Muscle layer of duodenum (tissue), 2 donors: ENCODE measurements at regions not wholly inside any gene's neighbourhood (a gene's known extent, or its start where the extent isn't known, plus 50 kb on each side); places are given as distances from the start of the nearest gene placed in this dataset.

Source experiments
- H3K27ac ChIP-seq: one replicate; pipeline ENCODE4 v1.7.0; 2013; ENCODE audit warnings: mild to moderate bottlenecking, low read length
- H3K27me3 ChIP-seq: one replicate; pipeline ENCODE4 v1.7.0; 2013; ENCODE audit warnings: low read depth, mild to moderate bottlenecking, control low read depth, low read length
- H3K36me3 ChIP-seq, 2 donors: one replicate each; pipeline ENCODE4 v1.7.0; 2013; ENCODE audit warnings: low read length in 2 of 2, control low read depth in 1 of 2, mild to moderate bottlenecking in 1 of 2; ENCODE audit not compliant: insufficient read depth in 2 of 2, control insufficient read depth in 1 of 2
- H3K4me1 ChIP-seq, 2 donors: one replicate each; pipeline ENCODE4 v1.7.0; 2013; ENCODE audit warnings: low read length in 2 of 2, mild to moderate bottlenecking in 2 of 2, control low read depth in 1 of 2, moderate library complexity in 1 of 2; ENCODE audit not compliant: insufficient read depth in 2 of 2, control insufficient read depth in 1 of 2
- H3K4me3 ChIP-seq, 2 donors: one replicate each; pipeline ENCODE4 v1.7.0; 2013; ENCODE audit warnings: low read length in 2 of 2, low read depth in 1 of 2, mild to moderate bottlenecking in 1 of 2
- H3K9me3 ChIP-seq, 2 donors: one replicate each; pipeline ENCODE4 v1.7.0; 2013; ENCODE audit warnings: low read length in 2 of 2, control low read depth in 1 of 2, mild to moderate bottlenecking in 1 of 2; ENCODE audit not compliant: control insufficient read depth in 1 of 2
- donor health status: healthy.

DNA sequence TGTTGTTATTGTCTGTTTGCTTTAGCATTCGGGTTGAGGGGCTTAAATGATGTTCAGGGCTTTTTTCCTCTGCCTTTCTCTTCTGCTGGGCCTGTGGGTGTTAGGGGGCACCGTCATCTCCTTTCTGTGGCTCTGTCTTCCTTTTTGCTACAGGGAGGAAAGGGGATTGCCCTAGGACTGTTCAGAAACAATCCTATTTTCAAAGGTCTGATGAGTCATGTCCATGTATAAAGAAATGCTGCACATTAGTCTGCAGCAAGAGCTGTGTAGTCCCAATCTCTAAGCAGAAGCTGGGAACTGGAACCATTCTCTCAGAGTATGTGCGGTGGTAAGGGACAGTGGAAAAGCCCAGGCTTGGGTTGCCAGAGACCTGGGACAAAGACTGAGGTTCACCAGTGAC is 462.3 kb downstream of the OMA1 start:
- Histone ChIP-seq H3K9me3 (no peaks in the 10 kb centered on the region), H3K27me3 (no peaks in the 10 kb centered on the region), H3K36me3 (no peaks in the 10 kb centered on the region), H3K4me3 (no peak overlapping the region), H3K27ac (no peak overlapping the region), H3K4me1 (no peaks in the 10 kb centered on the region)

DNA sequence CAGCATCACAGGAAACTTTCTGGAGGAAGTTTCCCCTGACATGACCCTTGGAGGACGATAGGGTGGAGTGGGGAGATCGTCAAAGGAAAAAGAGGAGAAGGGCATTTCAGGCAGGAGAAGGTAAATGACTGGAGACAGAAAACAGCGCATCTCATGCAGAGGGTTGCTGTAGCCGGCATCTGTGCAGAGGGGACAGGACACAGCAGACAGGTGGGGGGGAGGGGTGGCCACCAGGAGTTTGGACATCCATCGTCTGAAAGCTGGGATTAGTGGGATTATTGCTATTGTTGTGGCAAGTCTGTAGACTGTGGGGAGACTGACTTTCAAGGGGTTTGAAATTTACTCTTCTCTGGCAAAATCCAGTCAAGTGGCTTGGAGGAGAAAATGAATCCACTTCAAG is 463.9 kb downstream of the OMA1 start:
- Histone ChIP-seq H3K27ac (no peak overlapping the region), H3K4me1 (no peaks in the 10 kb centered on the region), H3K36me3 (no peaks in the 10 kb centered on the region), H3K27me3 (no peaks in the 10 kb centered on the region), H3K9me3 (no peaks in the 10 kb centered on the region), H3K4me3 (no peak overlapping the region)

DNA sequence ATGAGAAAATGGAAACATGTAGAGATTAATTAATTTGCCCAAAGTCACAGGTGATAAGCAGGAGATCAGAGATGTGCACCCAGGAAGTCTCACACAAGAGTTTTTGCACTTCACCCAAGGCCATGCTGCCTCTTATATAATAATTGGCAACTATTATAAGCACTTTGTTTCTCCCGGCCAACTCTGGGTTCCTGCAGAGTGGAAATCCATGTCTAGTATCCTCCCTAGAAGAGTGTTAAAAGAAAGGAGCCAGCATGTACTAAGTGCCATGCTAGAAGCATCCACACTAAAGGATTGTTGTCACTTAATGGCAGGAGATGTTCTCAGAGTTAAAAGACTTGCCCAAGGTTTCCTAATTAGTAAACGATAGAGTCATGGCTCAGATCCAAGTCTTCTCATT is 470.3 kb downstream of the OMA1 start:
- no peaks in the 10 kb centered on the region for H3K36me3 ChIP-seq
- no peak overlapping the region for H3K4me3 ChIP-seq
- H3K27ac ChIP-seq: no peak overlapping the region
- no peaks in the 10 kb centered on the region for H3K27me3 ChIP-seq
- H3K9me3 ChIP-seq: no peaks in the 10 kb centered on the region
- no peaks in the 10 kb centered on the region for H3K4me1 ChIP-seq

DNA sequence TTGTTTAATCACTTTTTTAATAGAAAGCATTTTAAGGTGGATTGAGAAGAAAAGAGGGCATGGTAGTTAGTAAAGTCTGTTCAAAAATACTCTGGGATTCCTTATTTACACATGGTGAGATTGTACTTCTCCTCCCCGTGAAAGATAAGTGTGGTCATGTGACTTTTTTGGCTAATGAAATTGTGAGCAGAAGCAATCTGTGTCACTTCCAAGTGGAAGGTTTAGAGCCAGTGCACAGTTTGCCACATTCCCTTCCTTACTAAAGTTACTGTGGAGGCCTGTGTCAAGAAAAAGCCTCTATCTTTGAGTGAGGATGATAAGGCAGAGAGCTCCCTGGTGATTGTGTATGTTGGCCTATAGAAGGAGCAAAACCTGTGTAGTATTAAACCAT is 471.3 kb downstream of the OMA1 start:
- Histone ChIP-seq H3K27me3 (no peaks in the 10 kb centered on the region), H3K4me1 (no peaks in the 10 kb centered on the region), H3K9me3 (no peaks in the 10 kb centered on the region), H3K4me3 (no peak overlapping the region), H3K27ac (no peak overlapping the region), H3K36me3 (no peaks in the 10 kb centered on the region)

DNA sequence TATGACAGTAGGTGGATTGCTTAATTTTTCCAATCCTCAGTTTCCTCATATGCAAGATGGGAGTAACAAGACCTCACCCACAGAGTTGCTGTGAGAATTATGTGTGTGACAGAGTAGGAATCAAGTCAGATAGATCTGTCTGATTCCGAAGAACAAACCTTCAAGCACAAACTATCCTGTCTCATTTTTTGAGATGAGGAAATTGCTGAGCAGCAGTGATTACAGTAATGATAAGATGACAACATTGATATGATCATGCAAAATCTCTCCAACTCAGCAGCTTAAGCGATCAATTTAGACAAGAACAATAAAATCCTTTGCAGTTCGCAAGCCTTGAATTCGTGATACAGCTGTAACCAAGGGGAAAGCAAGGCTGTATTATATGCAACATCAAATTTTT is 474.1 kb downstream of the OMA1 start:
- H3K4me1 ChIP-seq: no peaks in the 10 kb centered on the region
- H3K36me3 ChIP-seq: no peaks in the 10 kb centered on the region
- no peaks in the 10 kb centered on the region for H3K27me3 ChIP-seq

DNA sequence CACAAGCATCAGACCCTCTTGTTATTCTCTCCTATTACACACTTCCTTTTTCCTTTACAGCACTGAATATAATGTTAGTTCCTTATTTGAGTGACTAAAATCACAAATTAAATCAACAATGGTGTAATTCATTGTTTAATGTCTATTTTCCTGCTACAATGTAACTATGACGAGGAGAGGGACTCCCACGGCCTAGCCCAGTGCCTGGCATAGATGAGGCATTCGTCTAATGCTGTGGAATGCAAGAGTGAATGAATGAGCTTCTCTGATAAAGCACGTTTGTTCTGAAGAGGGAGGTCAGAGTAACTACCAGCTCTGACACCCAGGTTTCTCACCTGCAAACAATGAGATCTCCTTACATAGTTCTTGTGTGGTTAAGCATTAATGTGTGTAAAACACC is 479.4 kb downstream of the OMA1 start:
- no peaks in the 10 kb centered on the region for H3K36me3 ChIP-seq
- H3K9me3 ChIP-seq: no peaks in the 10 kb centered on the region
- no peaks in the 10 kb centered on the region for H3K4me1 ChIP-seq
- no peak overlapping the region for H3K4me3 ChIP-seq
- H3K27ac ChIP-seq: no peak overlapping the region
- H3K27me3 ChIP-seq: no peaks in the 10 kb centered on the region

More for the DNA sequence above, 474.1 kb downstream of the OMA1 start:
- Histone ChIP-seq H3K27ac (no peak overlapping the region), H3K4me3 (no peak overlapping the region), H3K9me3 (no peaks in the 10 kb centered on the region)

DNA sequence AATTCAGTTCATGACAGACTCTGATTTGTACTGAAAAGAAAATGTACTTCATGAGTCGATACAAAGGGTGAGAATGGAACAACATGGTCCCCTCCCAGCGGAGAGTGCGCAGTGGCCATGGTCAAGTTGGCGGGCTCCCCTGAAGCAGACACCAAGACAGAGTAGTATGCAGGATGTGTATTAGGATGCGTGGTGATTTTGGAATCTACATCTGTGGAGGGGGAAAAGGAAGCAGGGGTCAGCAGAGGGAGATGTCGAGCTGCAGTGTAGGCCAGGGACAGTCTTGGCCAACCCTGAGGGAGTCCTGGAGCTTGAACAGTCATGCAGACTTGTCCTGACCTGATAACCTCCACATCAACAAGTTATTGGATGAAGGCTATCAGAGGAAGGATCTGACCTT is 481.0 kb downstream of the OMA1 start:
- Histone ChIP-seq H3K4me3 (no peak overlapping the region), H3K4me1 (no peaks in the 10 kb centered on the region), H3K27ac (no peak overlapping the region), H3K9me3 (no peaks in the 10 kb centered on the region), H3K36me3 (no peaks in the 10 kb centered on the region), H3K27me3 (no peaks in the 10 kb centered on the region)

DNA sequence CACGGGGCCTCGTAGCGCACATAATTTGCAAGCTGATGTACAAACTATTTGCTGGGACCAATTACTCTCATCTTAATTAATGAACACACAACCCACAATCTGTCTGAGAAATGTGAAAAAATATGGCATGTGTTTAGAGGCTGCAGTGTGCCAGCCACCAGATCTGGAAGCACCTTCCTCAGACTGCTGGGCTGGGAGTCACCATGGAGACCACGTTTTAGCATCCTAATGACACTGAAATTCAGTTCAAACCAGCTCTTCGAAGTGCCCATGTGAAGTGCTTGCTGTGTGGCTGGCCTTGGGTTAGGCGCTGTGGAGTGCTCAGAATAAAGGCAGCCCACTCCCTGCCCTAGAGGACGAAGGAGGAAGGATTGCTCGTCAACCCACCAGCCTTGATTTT is 482.4 kb downstream of the OMA1 start:
- no peaks in the 10 kb centered on the region for H3K4me1 ChIP-seq
- no peaks in the 10 kb centered on the region for H3K27me3 ChIP-seq
- H3K9me3 ChIP-seq: no peaks in the 10 kb centered on the region
- no peak overlapping the region for H3K4me3 ChIP-seq
- H3K27ac ChIP-seq: no peak overlapping the region
- no peaks in the 10 kb centered on the region for H3K36me3 ChIP-seq

DNA sequence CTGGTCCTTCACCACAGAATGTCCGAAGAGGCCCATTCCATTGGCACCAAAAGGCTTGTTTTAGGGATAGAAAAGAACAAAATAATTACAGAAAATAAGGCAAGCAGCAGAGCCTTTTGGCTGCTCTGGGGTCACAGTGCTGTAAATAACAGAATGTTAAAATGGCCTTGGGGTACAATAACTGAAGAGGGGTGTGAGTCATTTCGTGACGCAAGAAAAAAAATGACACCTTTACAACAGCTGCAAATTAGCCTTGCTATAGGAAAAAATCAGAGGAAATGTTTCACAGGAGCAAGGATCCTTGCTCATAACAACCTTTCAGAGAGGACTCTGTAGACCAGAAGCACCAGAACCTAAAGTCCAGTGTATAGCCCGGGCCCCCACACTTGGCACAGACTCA is 483.4 kb downstream of the OMA1 start:
- H3K4me1 ChIP-seq: no peaks in the 10 kb centered on the region
- no peak overlapping the region for H3K4me3 ChIP-seq
- no peaks in the 10 kb centered on the region for H3K27me3 ChIP-seq
- no peaks in the 10 kb centered on the region for H3K36me3 ChIP-seq
- H3K9me3 ChIP-seq: no peaks in the 10 kb centered on the region
- H3K27ac ChIP-seq: no peak overlapping the region

DNA sequence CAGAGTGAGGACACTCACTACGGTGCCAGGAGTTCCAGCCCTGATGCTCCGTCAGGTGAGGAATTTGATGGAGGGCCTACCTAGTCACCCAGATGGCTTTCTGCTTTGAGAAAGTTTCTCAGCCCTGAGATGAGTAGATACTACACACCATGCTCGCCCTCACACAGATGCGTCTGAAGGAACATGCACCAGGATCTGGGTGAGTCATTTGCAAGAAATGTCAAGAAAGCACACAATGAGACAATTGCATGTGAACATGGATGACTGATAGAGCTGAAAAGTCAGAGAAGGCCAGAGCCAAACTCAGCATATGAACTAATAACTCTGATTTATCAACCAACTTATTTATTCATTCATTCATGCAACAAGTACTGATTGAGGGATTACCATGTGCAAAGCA is 483.9 kb downstream of the OMA1 start:
- Histone ChIP-seq H3K4me3 (no peak overlapping the region), H3K4me1 (no peaks in the 10 kb centered on the region), H3K27me3 (no peaks in the 10 kb centered on the region), H3K36me3 (no peaks in the 10 kb centered on the region), H3K27ac (no peak overlapping the region), H3K9me3 (no peaks in the 10 kb centered on the region)

DNA sequence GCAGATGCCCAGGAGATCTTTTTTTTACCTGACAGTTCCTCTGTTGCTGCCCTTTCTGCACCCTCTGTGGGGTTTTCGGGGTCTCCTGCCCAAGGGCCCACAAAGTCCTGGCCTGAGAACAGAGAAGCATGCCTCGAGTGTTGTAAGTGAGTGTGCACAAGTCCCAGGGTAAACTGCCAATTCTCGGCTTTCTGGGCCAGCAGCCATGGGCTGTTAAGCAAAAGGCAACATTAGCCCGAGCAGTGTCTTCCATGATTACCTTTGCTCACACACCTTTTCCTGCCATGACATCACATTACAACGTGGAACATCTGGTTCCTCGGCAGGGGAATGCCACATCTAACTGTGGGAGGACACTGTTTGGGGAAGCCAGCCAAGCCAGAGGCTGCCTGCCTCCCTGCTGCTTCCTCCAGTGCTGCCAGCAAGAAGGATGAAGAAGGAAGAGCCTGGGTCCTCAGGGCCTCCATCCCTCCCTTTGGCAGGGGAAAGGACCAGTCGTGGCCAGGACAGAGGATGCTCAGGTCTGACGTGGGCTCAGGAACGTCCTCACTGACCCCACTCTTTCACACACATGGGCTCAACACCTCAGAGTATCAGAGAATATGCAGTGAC is 485.9 kb downstream of the OMA1 start:
- H3K27me3 ChIP-seq: no peaks in the 10 kb centered on the region
- no peak overlapping the region for H3K27ac ChIP-seq
- H3K4me1 ChIP-seq: no peaks in the 10 kb centered on the region

DNA sequence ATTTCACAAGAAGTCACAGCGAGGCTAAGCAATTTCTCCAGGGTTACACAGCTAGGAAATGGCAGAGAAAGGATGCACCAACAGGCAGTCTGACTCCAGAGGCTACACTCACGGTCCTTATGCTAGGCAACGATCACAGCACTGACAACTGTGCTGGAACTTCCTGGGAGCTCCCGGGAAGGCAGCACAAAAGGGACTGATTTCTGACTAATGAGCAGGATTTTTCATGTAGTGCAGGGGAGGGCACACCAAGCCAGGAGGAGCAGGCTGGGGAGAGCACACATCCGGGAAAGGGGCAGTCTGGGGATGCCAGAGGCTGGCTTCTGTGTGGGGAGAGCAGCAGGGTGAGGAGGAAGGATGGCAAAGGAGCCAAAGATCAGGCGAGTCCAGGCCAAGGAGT is 486.7 kb downstream of the OMA1 start:
- no peaks in the 10 kb centered on the region for H3K36me3 ChIP-seq
- no peaks in the 10 kb centered on the region for H3K27me3 ChIP-seq
- H3K4me3 ChIP-seq: no peak overlapping the region
- H3K9me3 ChIP-seq: no peaks in the 10 kb centered on the region
- H3K27ac ChIP-seq: no peak overlapping the region
- H3K4me1 ChIP-seq: no peaks in the 10 kb centered on the region

More for the DNA sequence above, 485.9 kb downstream of the OMA1 start:
- no peaks in the 10 kb centered on the region for H3K36me3 ChIP-seq
- no peak overlapping the region for H3K4me3 ChIP-seq
- H3K9me3 ChIP-seq: no peaks in the 10 kb centered on the region
